ENCODE measurements at regions not wholly inside any gene's neighbourhood (a gene's known extent, or its start where the extent isn't known, plus 50 kb on each side); places are given as distances from the start of the nearest gene placed in this dataset.
"Not testable (repeated sequence)": the region's sequence is repeated elsewhere in the genome, so short reads cannot be mapped to it uniquely, and the experiment has no call there.

GRCh38 chr9:108045851-108046250 is 556.3 kb upstream of the KLF4 start:
- H3K9me3 Mint-ChIP-seq, result peaks cover 5% of the 10 kb centered on the region
- no peak overlapping the region for H3K27ac Mint-ChIP-seq
- intact Hi-C loops (cut with micrococcal nuclease), result no loop called here
- H3K27me3 Mint-ChIP-seq, result no peaks in the 10 kb centered on the region
- no peaks in the 10 kb centered on the region for H3K4me1 Mint-ChIP-seq
- no peak for DNase-seq
- H3K4me3 Mint-ChIP-seq, result no peak overlapping the region
- no peaks in the 10 kb centered on the region for H3K36me3 Mint-ChIP-seq (ENCODE audit: low read depth)

DNA sequence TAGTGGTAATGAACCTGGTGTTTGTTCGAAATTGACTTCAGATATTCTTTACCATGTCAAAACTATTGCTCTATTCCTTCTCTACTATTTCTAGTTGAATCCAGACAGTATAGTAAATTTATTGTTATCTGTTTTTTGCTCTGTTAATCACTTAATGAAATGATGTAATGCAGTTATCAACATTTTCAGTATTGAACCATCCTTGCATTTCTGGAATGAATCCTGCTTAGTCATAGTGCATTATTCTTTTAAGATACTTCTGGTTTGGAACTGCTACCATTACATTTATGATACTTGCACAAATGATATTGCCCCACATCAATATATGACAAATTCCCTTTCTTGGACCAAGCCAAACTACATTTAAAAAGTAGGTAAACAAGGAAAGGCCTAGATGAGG is 554.0 kb upstream of the KLF4 start:
- no peak overlapping the region for H3K27ac Mint-ChIP-seq
- peaks cover 5% of the 10 kb centered on the region for H3K9me3 Mint-ChIP-seq
- no peaks in the 10 kb centered on the region for H3K36me3 Mint-ChIP-seq (ENCODE audit: low read depth)
- no peak for DNase-seq
- intact Hi-C loops (cut with micrococcal nuclease), result no loop called here
- H3K4me3 Mint-ChIP-seq, result no peak overlapping the region
- H3K27me3 Mint-ChIP-seq, result no peaks in the 10 kb centered on the region
- no peaks in the 10 kb centered on the region for H3K4me1 Mint-ChIP-seq

DNA sequence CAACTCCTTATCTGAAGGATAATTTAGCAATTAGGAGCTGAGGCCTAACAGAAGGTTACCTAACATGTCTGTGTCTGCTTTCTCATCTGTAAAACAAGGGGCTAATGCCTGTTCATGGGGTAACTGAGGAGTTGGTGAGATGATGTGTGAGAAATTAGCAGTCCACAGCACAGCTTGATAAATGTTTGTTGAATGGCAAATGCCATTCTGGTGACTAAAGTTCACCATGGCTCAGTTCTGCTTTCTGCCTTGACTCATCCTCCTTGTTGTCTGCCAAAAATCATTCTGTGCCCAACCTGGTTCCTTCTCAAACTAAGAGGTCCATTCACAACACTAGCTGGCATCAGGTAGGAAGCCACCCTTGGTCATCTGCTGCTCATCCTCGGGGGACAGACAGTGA is 552.0 kb upstream of the KLF4 start:
- no peak overlapping the region for H3K4me3 Mint-ChIP-seq
- H3K27ac Mint-ChIP-seq, result no peak overlapping the region
- no peaks in the 10 kb centered on the region for H3K4me1 Mint-ChIP-seq
- DNase-seq, result no peak
- peaks cover 5% of the 10 kb centered on the region for H3K9me3 Mint-ChIP-seq
- H3K27me3 Mint-ChIP-seq, result no peaks in the 10 kb centered on the region
- no peaks in the 10 kb centered on the region for H3K36me3 Mint-ChIP-seq (ENCODE audit: low read depth)
- intact Hi-C loops (cut with micrococcal nuclease), result no loop called here

GRCh38 chr9:108040783-108041182 is 551.2 kb upstream of the KLF4 start:
- no peak overlapping the region for H3K4me3 Mint-ChIP-seq
- no peaks in the 10 kb centered on the region for H3K36me3 Mint-ChIP-seq (ENCODE audit: low read depth)
- no peaks in the 10 kb centered on the region for H3K27me3 Mint-ChIP-seq
- no peak overlapping the region for H3K27ac Mint-ChIP-seq
- H3K9me3 Mint-ChIP-seq, result peaks cover 5% of the 10 kb centered on the region
- no peak for DNase-seq
- intact Hi-C loops (cut with micrococcal nuclease), result no loop called here
- no peaks in the 10 kb centered on the region for H3K4me1 Mint-ChIP-seq

GRCh38 chr9:108039493-108039892 is 549.9 kb upstream of the KLF4 start:
- DNase-seq, result no peak
- Mint-ChIP-seq H3K4me3 (no peak overlapping the region), H3K4me1 (no peaks in the 10 kb centered on the region), H3K27ac (no peak overlapping the region), H3K27me3 (no peaks in the 10 kb centered on the region), H3K36me3 (ENCODE audit: low read depth) (no peaks in the 10 kb centered on the region), H3K9me3 (peaks cover 5% of the 10 kb centered on the region)
- intact Hi-C loops (cut with micrococcal nuclease), result no loop called here

DNA sequence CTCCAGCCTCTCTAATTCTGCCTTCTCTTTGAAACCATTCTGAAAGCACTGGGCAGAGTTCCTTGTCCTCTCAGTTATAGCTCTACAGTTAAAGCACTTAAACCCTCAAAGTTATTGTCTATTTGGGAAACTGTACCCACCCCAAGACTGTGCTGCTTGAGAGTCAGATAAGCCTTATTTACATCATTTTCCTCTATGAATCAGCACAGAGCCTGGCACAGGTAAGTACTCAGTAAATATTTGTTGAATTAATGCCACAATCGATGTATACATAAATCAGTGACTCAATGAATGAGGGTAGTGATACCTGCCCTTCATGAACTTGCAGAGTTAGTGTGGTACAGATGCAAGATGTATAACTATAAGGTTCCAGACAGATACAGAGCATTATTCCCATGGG is 549.4 kb upstream of the KLF4 start:
- H3K27ac Mint-ChIP-seq, result no peak overlapping the region
- no peaks in the 10 kb centered on the region for H3K36me3 Mint-ChIP-seq (ENCODE audit: low read depth)
- H3K4me1 Mint-ChIP-seq, result no peaks in the 10 kb centered on the region
- H3K27me3 Mint-ChIP-seq, result no peaks in the 10 kb centered on the region
- H3K9me3 Mint-ChIP-seq, result peaks cover 5% of the 10 kb centered on the region
- DNase-seq, result no peak
- intact Hi-C loops (cut with micrococcal nuclease), result no loop called here
- no peak overlapping the region for H3K4me3 Mint-ChIP-seq

DNA sequence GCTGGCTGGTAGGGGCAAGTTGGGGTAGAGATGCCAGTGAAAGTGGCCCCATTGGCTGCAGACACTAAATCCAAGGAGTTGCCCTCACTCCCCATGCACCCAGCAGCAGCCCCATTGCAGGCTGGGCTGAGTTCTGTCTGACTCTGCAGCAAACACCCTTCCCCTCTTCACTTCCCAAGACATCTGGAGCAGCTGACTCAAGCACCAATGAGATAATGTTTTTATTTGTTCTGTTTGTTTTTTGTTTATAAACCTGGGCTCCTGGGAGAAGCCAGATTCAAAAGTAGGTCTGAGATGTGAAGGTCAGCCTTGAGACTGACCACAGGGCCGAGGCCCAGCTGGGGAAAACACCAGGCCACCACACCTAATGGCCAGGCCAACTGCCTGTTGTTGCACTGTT is 545.9 kb upstream of the KLF4 start:
- no peak for DNase-seq
- peaks cover 5% of the 10 kb centered on the region for H3K9me3 Mint-ChIP-seq
- H3K36me3 Mint-ChIP-seq (ENCODE audit: low read depth), result no peaks in the 10 kb centered on the region
- no peaks in the 10 kb centered on the region for H3K27me3 Mint-ChIP-seq
- no peaks in the 10 kb centered on the region for H3K4me1 Mint-ChIP-seq
- no peak overlapping the region for H3K4me3 Mint-ChIP-seq
- H3K27ac Mint-ChIP-seq, result no peak overlapping the region
- intact Hi-C loops (cut with micrococcal nuclease), result no loop called here

- intact Hi-C loops (cut with micrococcal nuclease), result no loop called here
- no peak for DNase-seq
- no peaks in the 10 kb centered on the region for H3K36me3 Mint-ChIP-seq (ENCODE audit: low read depth)
- no peak overlapping the region for H3K4me3 Mint-ChIP-seq
- no peaks in the 10 kb centered on the region for H3K27me3 Mint-ChIP-seq
- no peak overlapping the region for H3K27ac Mint-ChIP-seq
- H3K9me3 Mint-ChIP-seq, result peaks cover 5% of the 10 kb centered on the region
- H3K4me1 Mint-ChIP-seq, result no peaks in the 10 kb centered on the region
Measured at GRCh38 chr9:108033976-108034964, 544.7 kb upstream of the KLF4 start.

DNA sequence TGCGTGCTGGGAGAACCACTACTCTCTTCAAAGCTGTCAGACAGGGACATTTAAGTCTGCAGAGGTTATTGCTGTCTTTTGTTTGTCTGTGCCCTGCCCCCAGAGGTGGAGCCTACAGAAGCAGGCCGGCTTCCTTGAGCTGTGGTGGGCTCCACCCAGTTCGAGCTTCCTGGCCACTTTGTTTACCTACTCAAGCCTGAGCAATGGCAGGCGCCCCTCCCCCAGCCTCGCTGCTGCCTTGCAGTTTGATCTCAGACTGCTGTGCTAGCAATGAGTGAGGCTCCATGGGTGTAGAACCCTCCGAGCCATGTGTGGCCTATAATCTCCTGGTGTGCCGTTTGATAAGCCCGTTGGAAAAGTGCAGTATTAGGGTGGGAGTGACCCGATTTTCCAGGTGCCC is 542.5 kb upstream of the KLF4 start:
- H3K27me3 Mint-ChIP-seq; H3K36me3 Mint-ChIP-seq (ENCODE audit: low read depth); intact Hi-C loops (cut with micrococcal nuclease): not testable (repeated sequence)

GRCh38 chr9:108031221-108031620 is 541.7 kb upstream of the KLF4 start:
- H3K9me3 Mint-ChIP-seq; H3K27me3 Mint-ChIP-seq; DNase-seq; intact Hi-C loops (cut with micrococcal nuclease); H3K36me3 Mint-ChIP-seq (ENCODE audit: low read depth); H3K4me3 Mint-ChIP-seq; H3K27ac Mint-ChIP-seq; H3K4me1 Mint-ChIP-seq: not testable (repeated sequence)

More for the DNA sequence above, 542.5 kb upstream of the KLF4 start:
- H3K4me1 Mint-ChIP-seq, DNase-seq, H3K4me3 Mint-ChIP-seq, H3K27ac Mint-ChIP-seq, H3K9me3 Mint-ChIP-seq: not testable (repeated sequence)

GRCh38 chr9:108026718-108027117 is 537.1 kb upstream of the KLF4 start:
- H3K27me3 Mint-ChIP-seq; DNase-seq; H3K4me1 Mint-ChIP-seq; H3K27ac Mint-ChIP-seq; intact Hi-C loops (cut with micrococcal nuclease); H3K4me3 Mint-ChIP-seq; H3K9me3 Mint-ChIP-seq; H3K36me3 Mint-ChIP-seq (ENCODE audit: low read depth): not testable (repeated sequence)

GRCh38 chr9:108024604-108025003 is 535.0 kb upstream of the KLF4 start:
- intact Hi-C loops (cut with micrococcal nuclease), result no loop called here
- H3K9me3 Mint-ChIP-seq, result peaks cover 3% of the 10 kb centered on the region
- H3K36me3 Mint-ChIP-seq (ENCODE audit: low read depth), result no peaks in the 10 kb centered on the region
- no peaks in the 10 kb centered on the region for H3K4me1 Mint-ChIP-seq
- H3K27ac Mint-ChIP-seq, result no peak overlapping the region
- no peak overlapping the region for H3K4me3 Mint-ChIP-seq
- no peak for DNase-seq
- no peaks in the 10 kb centered on the region for H3K27me3 Mint-ChIP-seq

GRCh38 chr9:108022246-108022935 is 532.8 kb upstream of the KLF4 start:
- intact Hi-C loops (cut with micrococcal nuclease), result no loop called here
- Mint-ChIP-seq H3K4me3 (no peak overlapping the region), H3K27ac (no peak overlapping the region), H3K36me3 (ENCODE audit: low read depth) (no peaks in the 10 kb centered on the region), H3K27me3 (no peaks in the 10 kb centered on the region), H3K9me3 (peaks cover 12% of the 10 kb centered on the region), H3K4me1 (no peaks in the 10 kb centered on the region)
- DNase-seq, result no peak

- Mint-ChIP-seq H3K4me1 (no peaks in the 10 kb centered on the region), H3K27me3 (no peaks in the 10 kb centered on the region), H3K9me3 (peaks cover 16% of the 10 kb centered on the region), H3K36me3 (ENCODE audit: low read depth) (no peaks in the 10 kb centered on the region), H3K27ac (no peak overlapping the region), H3K4me3 (no peak overlapping the region)
- DNase-seq, result no peak
- intact Hi-C loops (cut with micrococcal nuclease), result no loop called here
Measured at GRCh38 chr9:108021096-108021710, 531.6 kb upstream of the KLF4 start.

All from activated CD4-positive, alpha-beta T cell treated with anti-CD3 and anti-CD28 coated beads, Interleukin-2, amount 10 ng/mL, durations not matched to agents 24 days and 14 days (primary cell).